HEK293 (cell line): ENCODE measurements at regions not wholly inside any gene's neighbourhood (a gene's known extent, or its start where the extent isn't known, plus 50 kb on each side); places are given as distances from the start of the nearest gene placed in this dataset.

Experiments used
- CTCF ChIA-PET: fragments of 350-600 bp; formaldehyde crosslinking; extraction: SDS; loops from one replicate; lab custom pipeline; 2021; ENCODE audit warnings: antibody characterized with exemption; lab: Yijun Ruan, JAX
- POLR2A ChIA-PET: fragments of 300-600 bp; formaldehyde crosslinking; extraction: SDS; loops from one replicate; lab custom pipeline; 2020; ENCODE audit warnings: antibody characterized with exemption, inconsistent platforms; lab: Yijun Ruan, JAX
- H3K27ac ChIP-seq: fragments of 200-500 bp; sonication (Bioruptor generic); 2 replicates; pipeline ENCODE4 v1.5.1; 2014; ENCODE audit warnings: low read depth, low read length, control low read depth, inconsistent platforms; ENCODE audit errors: extremely low read depth
- H3K36me3 ChIP-seq, 2 experiments: fragments of 200-500 bp in 1 of 2; sonication (Bioruptor generic) in 1 of 2; 1 replicate in 1 of 2; 2 replicates in 1 of 2; pipeline ENCODE4 v1.5.1; 2014 to 2017; ENCODE audit warnings: inconsistent platforms in 2 of 2, low read length in 2 of 2; ENCODE audit not compliant: control insufficient read depth in 2 of 2, insufficient read depth in 1 of 2
- H3K4me1 ChIP-seq: fragments of 200-500 bp; sonication (Bioruptor generic); 2 replicates; pipeline ENCODE4 v1.5.1; 2014; ENCODE audit warnings: mild to moderate bottlenecking, low read length, inconsistent platforms; ENCODE audit not compliant: control insufficient read depth, insufficient read depth
- H3K4me3 ChIP-seq: 2 replicates; pipeline ENCODE4 v1.5.1; 2011; ENCODE audit warnings: low read depth, mild to moderate bottlenecking, control low read depth, low read length, moderate library complexity
- H3K9me3 ChIP-seq: fragments of 200-500 bp; sonication (Bioruptor generic); 2 replicates; pipeline ENCODE4 v1.5.1; 2014; ENCODE audit warnings: low read depth, low read length, inconsistent platforms; ENCODE audit not compliant: control insufficient read depth, insufficient read depth
- HIC1 ChIP-seq: fragments of 450-650 bp; formaldehyde crosslinking; IDR thresholded peaks from 2 replicates; pipeline ENCODE4 v1.5.1; 2016; ENCODE audit warnings: missing biosample characterization, missing genetic modification characterization
- HOXC10 ChIP-seq: sonication (generic); formaldehyde crosslinking; IDR thresholded peaks from 2 replicates; pipeline ENCODE4 v1.8.1; 2023; ENCODE audit warnings: mild to moderate bottlenecking, missing genetic modification reagents
- KLF1 ChIP-seq: fragments of 450-650 bp; formaldehyde crosslinking; IDR thresholded peaks from 2 replicates; pipeline ENCODE4 v1.5.1; 2016; ENCODE audit warnings: missing biosample characterization, missing genetic modification characterization
- KLF8 ChIP-seq: fragments of 450-650 bp; formaldehyde crosslinking; IDR thresholded peaks from 2 replicates; pipeline ENCODE4 v1.5.1; 2016; ENCODE audit warnings: missing biosample characterization, missing genetic modification characterization
- MZF1 ChIP-seq: fragments of 450-650 bp; formaldehyde crosslinking; IDR thresholded peaks from 2 replicates; pipeline ENCODE4 v1.5.1; 2017; ENCODE audit warnings: missing biosample characterization, missing genetic modification characterization, borderline replicate concordance
- RBAK ChIP-seq: fragments of 450-650 bp; formaldehyde crosslinking; IDR thresholded peaks from 2 replicates; pipeline ENCODE4 v1.5.1; 2016; ENCODE audit warnings: missing biosample characterization, missing genetic modification characterization
- SCRT1 ChIP-seq: fragments of 450-650 bp; formaldehyde crosslinking; IDR thresholded peaks from 2 replicates; pipeline ENCODE4 v1.5.1; 2016; ENCODE audit warnings: missing biosample characterization, missing genetic modification characterization, borderline replicate concordance
- SETDB1 ChIP-seq: IDR thresholded peaks from one replicate; pipeline ENCODE4 v1.6.1; 2017; ENCODE audit warnings: mild to moderate bottlenecking, low read length, moderate library complexity, mixed read lengths; ENCODE audit not compliant: insufficient read length
- YY1 ChIP-seq: fragments of 450-650 bp; formaldehyde crosslinking; IDR thresholded peaks from 2 replicates; pipeline ENCODE4 v1.5.1; 2018; ENCODE audit warnings: missing biosample characterization, missing genetic modification characterization
- ZBTB6 ChIP-seq: fragments of 450-650 bp; formaldehyde crosslinking; IDR thresholded peaks from 2 replicates; pipeline ENCODE4 v1.5.1; 2017; ENCODE audit warnings: missing biosample characterization, missing genetic modification characterization
- ZBTB7A ChIP-seq: fragments of 450-650 bp; formaldehyde crosslinking; IDR thresholded peaks from 2 replicates; pipeline ENCODE4 v1.5.1; 2016; ENCODE audit warnings: low read depth, missing biosample characterization, missing genetic modification characterization
- ZNF114 ChIP-seq: fragments of 450-650 bp; formaldehyde crosslinking; IDR thresholded peaks from 2 replicates; pipeline ENCODE4 v1.5.0; 2017; ENCODE audit warnings: missing biosample characterization, missing genetic modification characterization
- ZNF140 ChIP-seq: fragments of 450-650 bp; formaldehyde crosslinking; IDR thresholded peaks from 2 replicates; pipeline ENCODE4 v1.5.1; 2016; ENCODE audit warnings: missing biosample characterization, missing genetic modification characterization
- ZNF2 ChIP-seq: fragments of 450-650 bp; formaldehyde crosslinking; IDR thresholded peaks from 2 replicates; pipeline ENCODE4 v1.5.1; 2016; ENCODE audit warnings: missing biosample characterization, missing genetic modification characterization
- ZNF202 ChIP-seq: fragments of 450-650 bp; formaldehyde crosslinking; IDR thresholded peaks from 2 replicates; pipeline ENCODE4 v1.5.1; 2016; ENCODE audit warnings: missing biosample characterization, missing genetic modification characterization, borderline replicate concordance
- ZNF211 ChIP-seq: fragments of 450-650 bp; formaldehyde crosslinking; IDR thresholded peaks from 2 replicates; pipeline ENCODE4 v1.5.1; 2016; ENCODE audit warnings: low read depth, missing biosample characterization, missing genetic modification characterization
- ZNF214 ChIP-seq: fragments of 450-650 bp; formaldehyde crosslinking; IDR thresholded peaks from 2 replicates; pipeline ENCODE4 v1.5.1; 2017; ENCODE audit warnings: missing biosample characterization, mild to moderate bottlenecking, missing genetic modification characterization, borderline replicate concordance
- ZNF23 ChIP-seq: fragments of 450-650 bp; formaldehyde crosslinking; IDR thresholded peaks from 2 replicates; pipeline ENCODE4 v1.5.1; 2016; ENCODE audit warnings: missing biosample characterization, missing genetic modification characterization, borderline replicate concordance
- ZNF248 ChIP-seq: fragments of 450-650 bp; formaldehyde crosslinking; IDR thresholded peaks from 2 replicates; pipeline ENCODE4 v1.5.1; 2017; ENCODE audit warnings: missing biosample characterization, missing genetic modification characterization
- ZNF280D ChIP-seq: fragments of 450-650 bp; formaldehyde crosslinking; IDR thresholded peaks from 2 replicates; pipeline ENCODE4 v1.5.1; 2016; ENCODE audit warnings: missing biosample characterization, missing genetic modification characterization
- ZNF398 ChIP-seq: fragments of 450-650 bp; formaldehyde crosslinking; IDR thresholded peaks from 2 replicates; pipeline ENCODE4 v1.5.1; 2017; ENCODE audit warnings: missing biosample characterization, missing genetic modification characterization
- ZNF416 ChIP-seq: fragments of 450-650 bp; formaldehyde crosslinking; IDR thresholded peaks from 2 replicates; pipeline ENCODE4 v1.5.1; 2016; ENCODE audit warnings: missing biosample characterization, missing genetic modification characterization
- ZNF501 ChIP-seq: fragments of 450-650 bp; formaldehyde crosslinking; IDR thresholded peaks from 2 replicates; pipeline ENCODE4 v1.5.1; 2016; ENCODE audit warnings: missing biosample characterization, missing genetic modification characterization
- ZNF510 ChIP-seq: fragments of 450-650 bp; formaldehyde crosslinking; IDR thresholded peaks from 2 replicates; pipeline ENCODE4 v1.5.1; 2018; ENCODE audit warnings: mild to moderate bottlenecking, missing genetic modification characterization, missing biosample characterization; ENCODE audit not compliant: insufficient replicate concordance
- ZNF660 ChIP-seq: fragments of 450-650 bp; IDR thresholded peaks from 2 replicates; pipeline ENCODE4 v1.5.1; 2018; ENCODE audit warnings: missing biosample characterization, mild to moderate bottlenecking, missing genetic modification characterization
- ZNF664 ChIP-seq: fragments of 450-650 bp; formaldehyde crosslinking; IDR thresholded peaks from 2 replicates; pipeline ENCODE4 v1.5.1; 2016; ENCODE audit warnings: missing biosample characterization, missing genetic modification characterization
- ZNF670 ChIP-seq: fragments of 450-650 bp; formaldehyde crosslinking; IDR thresholded peaks from 2 replicates; pipeline ENCODE4 v1.5.1; 2016; ENCODE audit warnings: missing biosample characterization, missing genetic modification characterization, low read depth
- ZNF785 ChIP-seq: fragments of 450-650 bp; formaldehyde crosslinking; IDR thresholded peaks from 2 replicates; pipeline ENCODE4 v1.5.1; 2016; ENCODE audit warnings: missing biosample characterization, missing genetic modification characterization

GRCh38 chr5:73230264-73231245 is 57.6 kb downstream of the TMEM174 start:
- no peaks in the 10 kb centered on the region for H3K36me3 ChIP-seq
- H3K4me1 ChIP-seq = no peaks in the 10 kb centered on the region
- TF ChIP-seq ZNF2 (tag by site-specific recombination) (no peak), ZNF664 (tag by site-specific recombination) (no peak), ZNF416 (tag by site-specific recombination) (no peak), ZNF23 (tag by site-specific recombination) (no peak), ZNF398 (tag by site-specific recombination) (no peak), ZNF202 (tag by site-specific recombination) (no peak), ZNF670 (tag by site-specific recombination) (no peak), MZF1 (tag by site-specific recombination) (no peak), ZNF211 (no peak), ZNF214 (no peak), ZBTB6 (tag by site-specific recombination) (no peak), ZNF660 (no peak), ZNF114 (tag by site-specific recombination) (no peak), ZBTB7A (tag by site-specific recombination) (no peak), ZNF510 (tag by site-specific recombination) (no peak), YY1 (tag by site-specific recombination) (no peak), ZNF501 (tag by site-specific recombination) (no peak)
- ChIA-PET CTCF (interaction anchor here (1.0 to 3.3 kb wide), 2 partner anchors 15 to 221 kb away, joined by 3 to 28 read pairs; no protein-coding TSS in a partner anchor), POLR2A (no interaction called here)
- H3K4me3 ChIP-seq = no peak overlapping the region
- no peak overlapping the region for H3K27ac ChIP-seq
- H3K9me3 ChIP-seq = no peaks in the 10 kb centered on the region

- no peak overlapping the region for H3K27ac ChIP-seq
- H3K36me3 ChIP-seq = no peaks in the 10 kb centered on the region
- H3K4me3 ChIP-seq = no peak overlapping the region
- no peaks in the 10 kb centered on the region for H3K4me1 ChIP-seq
- ChIA-PET POLR2A (interaction anchor here (1.3 kb wide), 1 partner anchor 13 kb away, joined by 4 read pairs; no protein-coding TSS in a partner anchor), CTCF (interaction anchor here (0.6 to 3.3 kb wide), 5 partner anchors 11 to 287 kb away, joined by 3 to 28 read pairs (median 4); no protein-coding TSS in a partner anchor)
- no peaks in the 10 kb centered on the region for H3K9me3 ChIP-seq
- TF ChIP-seq ZNF2 (tag by site-specific recombination) (no peak), ZNF785 (tag by site-specific recombination) (no peak), SETDB1 (no peak), ZNF280D (tag by site-specific recombination) (no peak), HIC1 (tag by site-specific recombination) (no peak), SCRT1 (no peak), ZNF140 (tag by site-specific recombination) (no peak), HOXC10 (CRISPR knock-in tag) (no peak), ZNF248 (tag by site-specific recombination) (no peak), KLF1 (tag by site-specific recombination) (no peak), KLF8 (tag by site-specific recombination) (no peak), RBAK (no peak)
These were observed 56.3 kb downstream of the TMEM174 start for GRCh38 chr5:73229271-73229670.
